ENCODE measurements at regions not wholly inside any gene's neighbourhood (a gene's known extent, or its start where the extent isn't known, plus 50 kb on each side); places are given as distances from the start of the nearest gene placed in this dataset.
"Not testable (repeated sequence)": the region's sequence is repeated elsewhere in the genome, so short reads cannot be mapped to it uniquely, and the experiment has no call there.

- H3K4me3 ChIP-seq (ENCODE audit: low read depth, low read length), result no peak overlapping the region
- H3K36me3 ChIP-seq (ENCODE audit: control insufficient read depth, insufficient read depth, low read length), result no peaks in the 10 kb centered on the region
- H3K9me3 ChIP-seq (ENCODE audit: control insufficient read depth, insufficient read depth, low read length), result no peaks in the 10 kb centered on the region
- no peak overlapping the region for H3K9ac ChIP-seq (ENCODE audit: low read depth, low read length)
- peaks cover 8% of the 10 kb centered on the region for H3K4me1 ChIP-seq (ENCODE audit: control insufficient read depth, insufficient read depth, low read length)
- H3K27me3 ChIP-seq (ENCODE audit: control insufficient read depth, insufficient read depth, low read length), result no peaks in the 10 kb centered on the region
Observed at GRCh38 chr12:127797918-127798317, 469.1 kb upstream of the TMEM132C start.

- Histone ChIP-seq H3K27me3 (ENCODE audit: control insufficient read depth, insufficient read depth, low read length) (no peaks in the 10 kb centered on the region), H3K9ac (ENCODE audit: low read depth, low read length) (no peak overlapping the region), H3K36me3 (ENCODE audit: control insufficient read depth, insufficient read depth, low read length) (no peaks in the 10 kb centered on the region), H3K9me3 (ENCODE audit: control insufficient read depth, insufficient read depth, low read length) (no peaks in the 10 kb centered on the region), H3K4me3 (ENCODE audit: low read depth, low read length) (no peak overlapping the region), H3K4me1 (ENCODE audit: control insufficient read depth, insufficient read depth, low read length) (peaks cover 8% of the 10 kb centered on the region)
Observed at GRCh38 chr12:127802271-127802670, 464.7 kb upstream of the TMEM132C start.

- H3K27me3 ChIP-seq (ENCODE audit: control insufficient read depth, insufficient read depth, low read length), result no peaks in the 10 kb centered on the region
- H3K9ac ChIP-seq (ENCODE audit: low read depth, low read length), result no peak overlapping the region
- no peaks in the 10 kb centered on the region for H3K36me3 ChIP-seq (ENCODE audit: control insufficient read depth, insufficient read depth, low read length)
- H3K4me3 ChIP-seq (ENCODE audit: low read depth, low read length), result no peak overlapping the region
- H3K4me1 ChIP-seq (ENCODE audit: control insufficient read depth, insufficient read depth, low read length), result peaks cover 8% of the 10 kb centered on the region
- no peaks in the 10 kb centered on the region for H3K9me3 ChIP-seq (ENCODE audit: control insufficient read depth, insufficient read depth, low read length)
Observed at GRCh38 chr12:127803545-127803944, 463.4 kb upstream of the TMEM132C start.

- no peaks in the 10 kb centered on the region for H3K27me3 ChIP-seq (ENCODE audit: control insufficient read depth, insufficient read depth, low read length)
Observed at GRCh38 chr12:127809275-127809674, 457.7 kb upstream of the TMEM132C start.

GRCh38 chr12:127810041-127810440 is 456.9 kb upstream of the TMEM132C start:
- no peaks in the 10 kb centered on the region for H3K27me3 ChIP-seq (ENCODE audit: control insufficient read depth, insufficient read depth, low read length)
- no peaks in the 10 kb centered on the region for H3K4me1 ChIP-seq (ENCODE audit: control insufficient read depth, insufficient read depth, low read length)
- no peak overlapping the region for H3K4me3 ChIP-seq (ENCODE audit: low read depth, low read length)
- no peaks in the 10 kb centered on the region for H3K36me3 ChIP-seq (ENCODE audit: control insufficient read depth, insufficient read depth, low read length)
- H3K9me3 ChIP-seq (ENCODE audit: control insufficient read depth, insufficient read depth, low read length), result no peaks in the 10 kb centered on the region
- no peak overlapping the region for H3K9ac ChIP-seq (ENCODE audit: low read depth, low read length)

More at GRCh38 chr12:127809275-127809674, 457.7 kb upstream of the TMEM132C start:
- H3K4me3 ChIP-seq (ENCODE audit: low read depth, low read length), result no peak overlapping the region
- H3K9ac ChIP-seq (ENCODE audit: low read depth, low read length), result no peak overlapping the region
- H3K9me3 ChIP-seq (ENCODE audit: control insufficient read depth, insufficient read depth, low read length), result no peaks in the 10 kb centered on the region
- no peaks in the 10 kb centered on the region for H3K4me1 ChIP-seq (ENCODE audit: control insufficient read depth, insufficient read depth, low read length)
- H3K36me3 ChIP-seq (ENCODE audit: control insufficient read depth, insufficient read depth, low read length), result no peaks in the 10 kb centered on the region

GRCh38 chr12:127810459-127810858 is 456.5 kb upstream of the TMEM132C start:
- H3K4me1 ChIP-seq (ENCODE audit: control insufficient read depth, insufficient read depth, low read length); H3K9ac ChIP-seq (ENCODE audit: low read depth, low read length); H3K4me3 ChIP-seq (ENCODE audit: low read depth, low read length); H3K9me3 ChIP-seq (ENCODE audit: control insufficient read depth, insufficient read depth, low read length); H3K36me3 ChIP-seq (ENCODE audit: control insufficient read depth, insufficient read depth, low read length); H3K27me3 ChIP-seq (ENCODE audit: control insufficient read depth, insufficient read depth, low read length): not testable (repeated sequence)

GRCh38 chr12:127811988-127812387 is 455.0 kb upstream of the TMEM132C start:
- H3K27me3 ChIP-seq (ENCODE audit: control insufficient read depth, insufficient read depth, low read length), result no peaks in the 10 kb centered on the region
- H3K4me1 ChIP-seq (ENCODE audit: control insufficient read depth, insufficient read depth, low read length), result no peaks in the 10 kb centered on the region
- H3K9ac ChIP-seq (ENCODE audit: low read depth, low read length), result no peak overlapping the region
- H3K9me3 ChIP-seq (ENCODE audit: control insufficient read depth, insufficient read depth, low read length), result no peaks in the 10 kb centered on the region
- no peaks in the 10 kb centered on the region for H3K36me3 ChIP-seq (ENCODE audit: control insufficient read depth, insufficient read depth, low read length)
- no peak overlapping the region for H3K4me3 ChIP-seq (ENCODE audit: low read depth, low read length)

GRCh38 chr12:127813147-127813546 is 453.8 kb upstream of the TMEM132C start:
- Histone ChIP-seq H3K9ac (ENCODE audit: low read depth, low read length) (no peak overlapping the region), H3K27me3 (ENCODE audit: control insufficient read depth, insufficient read depth, low read length) (no peaks in the 10 kb centered on the region), H3K36me3 (ENCODE audit: control insufficient read depth, insufficient read depth, low read length) (no peaks in the 10 kb centered on the region), H3K9me3 (ENCODE audit: control insufficient read depth, insufficient read depth, low read length) (no peaks in the 10 kb centered on the region), H3K4me1 (ENCODE audit: control insufficient read depth, insufficient read depth, low read length) (no peaks in the 10 kb centered on the region), H3K4me3 (ENCODE audit: low read depth, low read length) (no peak overlapping the region)

GRCh38 chr12:127819056-127819455 is 447.9 kb upstream of the TMEM132C start:
- H3K4me1 ChIP-seq (ENCODE audit: control insufficient read depth, insufficient read depth, low read length), result peaks cover 2% of the 10 kb centered on the region
- H3K36me3 ChIP-seq (ENCODE audit: control insufficient read depth, insufficient read depth, low read length), result no peaks in the 10 kb centered on the region
- no peak overlapping the region for H3K9ac ChIP-seq (ENCODE audit: low read depth, low read length)
- H3K27me3 ChIP-seq (ENCODE audit: control insufficient read depth, insufficient read depth, low read length), result no peaks in the 10 kb centered on the region
- no peaks in the 10 kb centered on the region for H3K9me3 ChIP-seq (ENCODE audit: control insufficient read depth, insufficient read depth, low read length)
- no peak overlapping the region for H3K4me3 ChIP-seq (ENCODE audit: low read depth, low read length)

GRCh38 chr12:127820271-127820670 is 446.7 kb upstream of the TMEM132C start:
- Histone ChIP-seq H3K9me3 (ENCODE audit: control insufficient read depth, insufficient read depth, low read length) (no peaks in the 10 kb centered on the region), H3K4me1 (ENCODE audit: control insufficient read depth, insufficient read depth, low read length) (peaks cover 2% of the 10 kb centered on the region), H3K4me3 (ENCODE audit: low read depth, low read length) (no peak overlapping the region), H3K9ac (ENCODE audit: low read depth, low read length) (no peak overlapping the region), H3K36me3 (ENCODE audit: control insufficient read depth, insufficient read depth, low read length) (no peaks in the 10 kb centered on the region), H3K27me3 (ENCODE audit: control insufficient read depth, insufficient read depth, low read length) (no peaks in the 10 kb centered on the region)

GRCh38 chr12:127820846-127821245 is 446.1 kb upstream of the TMEM132C start:
- Histone ChIP-seq H3K4me3 (ENCODE audit: low read depth, low read length) (no peak overlapping the region), H3K27me3 (ENCODE audit: control insufficient read depth, insufficient read depth, low read length) (no peaks in the 10 kb centered on the region), H3K9me3 (ENCODE audit: control insufficient read depth, insufficient read depth, low read length) (no peaks in the 10 kb centered on the region), H3K4me1 (ENCODE audit: control insufficient read depth, insufficient read depth, low read length) (peaks cover 2% of the 10 kb centered on the region), H3K36me3 (ENCODE audit: control insufficient read depth, insufficient read depth, low read length) (no peaks in the 10 kb centered on the region), H3K9ac (ENCODE audit: low read depth, low read length) (no peak overlapping the region)

- H3K36me3 ChIP-seq (ENCODE audit: control insufficient read depth, insufficient read depth, low read length), result no peaks in the 10 kb centered on the region
- H3K27me3 ChIP-seq (ENCODE audit: control insufficient read depth, insufficient read depth, low read length), result no peaks in the 10 kb centered on the region
- H3K9ac ChIP-seq (ENCODE audit: low read depth, low read length), result no peak overlapping the region
- peaks cover 2% of the 10 kb centered on the region for H3K4me1 ChIP-seq (ENCODE audit: control insufficient read depth, insufficient read depth, low read length)
- H3K9me3 ChIP-seq (ENCODE audit: control insufficient read depth, insufficient read depth, low read length), result no peaks in the 10 kb centered on the region
- no peak overlapping the region for H3K4me3 ChIP-seq (ENCODE audit: low read depth, low read length)
Observed at GRCh38 chr12:127822809-127823411, 444.1 kb upstream of the TMEM132C start.
